Stimulated activated CD4-positive, alpha-beta T cell treated with anti-CD3 and anti-CD28 coated beads, Interleukin-1b, Interleukin-23, amount 100 ng/mL, for 4 hours (primary cell): ENCODE measurements at regions not wholly inside any gene's neighbourhood (a gene's known extent, or its start where the extent isn't known, plus 50 kb on each side); places are given as distances from the start of the nearest gene placed in this dataset.

Source experiments
- DNase-seq, 2 donors: peaks; one replicate each; pipeline ENCODE4 v3.0.0-alpha.2; 2020; ENCODE audit warnings: low read depth in 2 of 2

- DNase-seq, result no peak
Observed at GRCh38 chr5:68161156-68161555, 54.4 kb upstream of the PIK3R1 start.

- DNase-seq, result no peak
Observed at GRCh38 chr5:68159224-68159951, 56.2 kb upstream of the PIK3R1 start.

- DNase-seq, result no peak
Observed at GRCh38 chr5:68155940-68156339, 59.6 kb upstream of the PIK3R1 start.

- DNase-seq, result no peak
Observed at GRCh38 chr5:68154119-68154857, 61.3 kb upstream of the PIK3R1 start.

GRCh38 chr5:68151812-68152211, 63.7 kb upstream of the PIK3R1 start:
- no peak for DNase-seq

GRCh38 chr5:68149189-68149588, 66.4 kb upstream of the PIK3R1 start:
- DNase-seq, result no peak

GRCh38 chr5:68148096-68148495, 67.5 kb upstream of the PIK3R1 start:
- DNase-seq, result no peak

- no peak for DNase-seq
Observed at GRCh38 chr5:68147659-68148058, 67.9 kb upstream of the PIK3R1 start.

GRCh38 chr5:68141494-68141893, 74.1 kb upstream of the PIK3R1 start:
- no peak for DNase-seq

GRCh38 chr5:68140763-68141162, 74.8 kb upstream of the PIK3R1 start:
- no peak for DNase-seq

- no peak for DNase-seq
Observed at GRCh38 chr5:68139611-68140441, 75.7 kb upstream of the PIK3R1 start.

GRCh38 chr5:68137511-68138140, 77.9 kb upstream of the PIK3R1 start:
- no peak for DNase-seq

- DNase-seq, result no peak
Observed at GRCh38 chr5:68134669-68135313, 80.8 kb upstream of the PIK3R1 start.

- no peak for DNase-seq
Observed at GRCh38 chr5:68134033-68134668, 81.4 kb upstream of the PIK3R1 start.

GRCh38 chr5:68130253-68130652, 85.3 kb upstream of the PIK3R1 start:
- no peak for DNase-seq

- no peak for DNase-seq
Observed at GRCh38 chr5:68129364-68129763, 86.2 kb upstream of the PIK3R1 start.

GRCh38 chr5:68126886-68127285, 88.7 kb upstream of the PIK3R1 start:
- DNase-seq, result no peak

- DNase-seq, result no peak
Observed at GRCh38 chr5:68122439-68123328, 92.9 kb upstream of the PIK3R1 start.

GRCh38 chr5:68116868-68117411, 98.6 kb upstream of the PIK3R1 start:
- no peak for DNase-seq

GRCh38 chr5:68116408-68116807, 99.1 kb upstream of the PIK3R1 start:
- no peak for DNase-seq
